ENCODE measurements at regions not wholly inside any gene's neighbourhood (a gene's known extent, or its start where the extent isn't known, plus 50 kb on each side); places are given as distances from the start of the nearest gene placed in this dataset.

DNA sequence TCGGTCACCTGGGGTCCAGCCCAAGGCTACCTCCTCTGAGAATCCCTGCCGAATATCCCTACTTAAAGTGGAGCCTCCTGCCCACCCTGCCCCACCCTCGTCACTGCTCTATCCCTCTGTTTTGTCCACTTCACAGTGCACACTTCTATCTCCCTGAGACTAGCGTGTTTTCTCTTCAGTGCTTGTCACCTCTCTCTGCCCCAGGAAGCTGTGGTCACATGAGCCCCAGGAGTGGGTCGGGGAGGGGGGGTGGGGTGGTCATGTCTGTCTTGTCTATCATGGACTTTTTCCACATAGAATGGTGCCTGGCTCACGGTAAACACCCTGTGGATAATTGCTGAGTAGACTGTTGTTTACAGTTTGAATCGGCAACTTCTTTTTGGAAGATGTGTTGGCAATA lies 673.6 kb downstream of the PTPRU start:
- TF ChIP-seq, protein P1, sequence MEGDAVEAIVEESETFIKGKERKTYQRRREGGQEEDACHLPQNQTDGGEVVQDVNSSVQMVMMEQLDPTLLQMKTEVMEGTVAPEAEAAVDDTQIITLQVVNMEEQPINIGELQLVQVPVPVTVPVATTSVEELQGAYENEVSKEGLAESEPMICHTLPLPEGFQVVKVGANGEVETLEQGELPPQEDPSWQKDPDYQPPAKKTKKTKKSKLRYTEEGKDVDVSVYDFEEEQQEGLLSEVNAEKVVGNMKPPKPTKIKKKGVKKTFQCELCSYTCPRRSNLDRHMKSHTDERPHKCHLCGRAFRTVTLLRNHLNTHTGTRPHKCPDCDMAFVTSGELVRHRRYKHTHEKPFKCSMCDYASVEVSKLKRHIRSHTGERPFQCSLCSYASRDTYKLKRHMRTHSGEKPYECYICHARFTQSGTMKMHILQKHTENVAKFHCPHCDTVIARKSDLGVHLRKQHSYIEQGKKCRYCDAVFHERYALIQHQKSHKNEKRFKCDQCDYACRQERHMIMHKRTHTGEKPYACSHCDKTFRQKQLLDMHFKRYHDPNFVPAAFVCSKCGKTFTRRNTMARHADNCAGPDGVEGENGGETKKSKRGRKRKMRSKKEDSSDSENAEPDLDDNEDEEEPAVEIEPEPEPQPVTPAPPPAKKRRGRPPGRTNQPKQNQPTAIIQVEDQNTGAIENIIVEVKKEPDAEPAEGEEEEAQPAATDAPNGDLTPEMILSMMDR (IDR thresholded peaks at IDR 0.05; ENCODE audit: insufficient read depth, low read depth, low read length, missing control alignments): no peak
- no peak for DNase-seq (ENCODE audit: low read depth)
- no peak overlapping the region for H3K4me3 ChIP-seq (ENCODE audit: low read length)

DNA sequence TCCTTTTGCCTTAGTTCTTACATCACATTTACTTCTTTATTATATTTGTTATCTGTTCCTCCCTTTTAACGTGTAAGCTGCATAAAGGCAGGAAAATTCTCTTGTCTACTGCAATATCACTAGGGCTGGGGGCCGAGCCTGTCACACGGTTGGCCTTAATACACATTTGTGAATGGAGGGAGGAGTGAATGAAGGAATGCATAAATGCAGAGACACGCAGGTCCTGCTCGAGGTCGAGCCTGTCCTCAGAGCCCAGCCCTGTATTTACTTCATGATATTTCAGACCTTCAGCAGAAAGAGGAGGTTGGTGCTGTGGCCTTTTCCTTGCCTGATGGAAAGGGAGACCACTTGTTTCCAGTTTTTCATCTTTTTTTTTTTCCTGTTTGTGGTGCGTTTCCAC lies 671.3 kb downstream of the PTPRU start:
- no peak overlapping the region for H3K4me3 ChIP-seq (ENCODE audit: low read length)
- DNase-seq (ENCODE audit: low read depth): no peak
- TF ChIP-seq, protein P1 (IDR thresholded peaks at IDR 0.05; ENCODE audit: insufficient read depth, low read depth, low read length, missing control alignments): no peak

DNA sequence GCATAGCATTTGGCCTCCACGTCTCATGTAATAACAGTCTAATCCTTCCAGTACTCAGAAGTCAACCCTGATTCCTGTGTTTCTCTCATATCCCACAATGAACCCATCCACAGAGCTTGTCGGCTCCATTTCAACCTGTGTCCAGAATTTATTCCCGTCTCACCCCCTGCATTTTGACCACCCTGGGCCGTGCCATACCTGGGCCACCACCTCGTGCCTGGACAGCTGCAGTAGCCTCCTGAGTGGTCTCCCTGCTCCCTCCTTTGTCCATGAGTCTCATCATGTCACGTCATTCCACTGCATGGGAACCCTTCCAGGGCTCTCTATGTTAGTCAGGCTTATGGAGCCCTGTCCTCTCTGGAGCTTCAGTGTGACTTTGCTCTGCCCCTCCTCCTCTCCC lies 670.6 kb downstream of the PTPRU start:
- DNase-seq (ENCODE audit: low read depth): no peak
- TF ChIP-seq, protein P1 (IDR thresholded peaks at IDR 0.05; ENCODE audit: insufficient read depth, low read depth, low read length, missing control alignments): no peak
- no peak overlapping the region for H3K4me3 ChIP-seq (ENCODE audit: low read length)

DNA sequence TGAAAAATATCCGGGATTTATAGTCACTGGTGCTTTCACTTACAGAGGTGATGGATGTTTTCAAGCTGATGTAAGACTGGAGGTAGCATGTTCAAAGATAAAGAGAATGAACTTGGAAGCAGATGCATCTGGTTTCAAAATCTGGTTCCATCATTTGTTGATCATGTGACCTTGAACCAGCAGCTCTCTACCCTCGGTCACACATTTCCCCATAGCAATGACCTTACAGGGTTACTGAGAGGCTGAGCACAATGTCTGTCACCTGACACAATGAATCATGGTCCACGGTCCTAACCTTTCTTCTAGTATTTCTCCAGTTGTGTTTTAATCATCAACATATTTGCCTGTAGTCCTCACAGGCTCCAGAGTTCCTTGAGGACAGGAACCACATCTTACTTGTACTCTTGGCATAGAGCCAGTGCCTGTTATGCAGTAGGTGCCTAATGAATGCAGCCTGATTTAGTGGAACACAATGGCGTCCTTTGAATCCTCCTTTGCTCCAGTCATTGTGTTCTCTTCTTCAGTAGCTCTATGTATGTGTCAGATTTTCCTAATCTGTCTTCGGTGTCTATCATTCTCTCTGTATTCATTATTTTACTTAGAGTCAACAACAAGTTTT lies 667.3 kb downstream of the PTPRU start:
- no peak overlapping the region for H3K4me3 ChIP-seq (ENCODE audit: low read length)
- no peak for DNase-seq (ENCODE audit: low read depth)
- TF ChIP-seq, protein P1 (IDR thresholded peaks at IDR 0.05; ENCODE audit: insufficient read depth, low read depth, low read length, missing control alignments): no peak

DNA sequence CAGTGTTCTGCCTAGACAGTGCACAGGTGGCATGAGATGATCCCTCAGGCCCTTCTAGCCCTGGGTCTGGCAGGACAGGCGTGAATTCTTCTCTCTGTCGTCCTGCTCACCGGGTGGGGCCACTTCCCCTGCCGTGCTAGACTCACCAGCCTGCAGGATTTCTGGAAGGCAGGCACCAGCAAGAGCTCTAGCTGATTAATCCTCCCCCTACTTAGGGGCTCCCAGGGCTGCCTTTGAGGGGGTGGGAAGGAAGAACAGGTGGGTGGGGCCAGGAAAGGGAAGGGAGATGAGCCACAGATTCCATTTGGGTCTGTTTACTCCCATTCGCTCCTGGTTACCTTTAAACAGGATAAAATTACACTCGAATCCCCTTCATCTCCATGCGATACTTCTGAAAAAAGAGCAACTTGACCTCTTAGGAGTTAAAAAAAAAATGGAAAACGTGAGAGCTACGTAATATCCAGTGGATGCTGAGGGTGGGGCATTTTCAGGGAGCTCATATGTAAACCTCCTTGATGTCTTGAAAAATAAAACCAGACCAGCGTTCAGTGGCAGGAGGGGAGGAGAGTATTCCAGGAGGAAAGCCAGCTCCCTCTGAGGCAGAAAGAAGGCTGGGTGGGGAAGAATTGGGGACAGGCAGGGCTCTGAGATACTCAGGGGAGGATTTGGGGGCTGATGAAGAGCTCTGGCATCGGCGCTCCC lies 665.5 kb downstream of the PTPRU start:
- TF ChIP-seq, protein P1 (IDR thresholded peaks at IDR 0.05; ENCODE audit: insufficient read depth, low read depth, low read length, missing control alignments): no peak
- H3K4me3 ChIP-seq (ENCODE audit: low read length): no peak overlapping the region
- DNase-seq (ENCODE audit: low read depth): no peak

DNA sequence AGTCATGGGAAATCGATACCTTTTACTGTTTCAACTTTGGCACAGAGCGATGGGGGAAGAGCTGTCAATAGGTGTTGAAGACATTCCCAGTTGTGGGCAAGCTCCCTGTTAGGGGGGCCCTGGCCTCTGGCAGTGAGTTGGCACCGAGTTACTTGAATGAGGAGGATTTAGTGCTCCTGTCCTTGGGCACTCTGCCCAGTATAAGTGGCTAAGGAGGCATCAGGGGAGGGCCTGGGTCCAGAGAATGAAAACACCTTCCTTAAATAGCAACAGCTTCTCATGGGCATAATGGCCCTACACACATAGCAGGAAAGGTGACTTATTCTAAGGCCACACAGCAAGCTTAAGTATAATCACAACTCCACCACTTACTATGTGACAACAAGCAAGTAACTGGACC lies 664.4 kb downstream of the PTPRU start:
- DNase-seq (ENCODE audit: low read depth): no peak

More for the DNA sequence above, 664.4 kb downstream of the PTPRU start:
- no peak overlapping the region for H3K4me3 ChIP-seq (ENCODE audit: low read length)
- TF ChIP-seq, protein P1 (IDR thresholded peaks at IDR 0.05; ENCODE audit: insufficient read depth, low read depth, low read length, missing control alignments): no peak

All from epithelial cell of esophagus (primary cell).